WTC11 (cell line): ENCODE measurements at regions not wholly inside any gene's neighbourhood (a gene's known extent, or its start where the extent isn't known, plus 50 kb on each side); places are given as distances from the start of the nearest gene placed in this dataset.

Experiments
- ATAC-seq: fragments of 200-7000 bp; cut with Tn5 transposase; 2 replicates; pipeline ENCODE4 v1.10.0; 2021; ENCODE audit warnings: mild to moderate bottlenecking, moderate library complexity
- CTCF ChIA-PET: fragments of 300-600 bp; sonication (Branson Sonifier 250); formaldehyde crosslinking; loops from one replicate; lab custom pipeline; 2021; ENCODE audit warnings: antibody characterized with exemption; lab: Charles Lee
- POLR2A ChIA-PET: fragments of 350-600 bp; sonication (Branson Sonifier 250); formaldehyde crosslinking; loops from one replicate; lab custom pipeline; 2021; ENCODE audit warnings: antibody characterized with exemption; lab: Charles Lee
- DNase-seq: peaks from one replicate; pipeline ENCODE4 v3.0.0; 2021; ENCODE audit warnings: low spot score
- H3K27ac Mint-ChIP-seq: 2 replicates; pipeline ENCODE4 v1.8.0; 2021; ENCODE audit warnings: mixed read lengths
- H3K27me3 Mint-ChIP-seq: 2 replicates; pipeline ENCODE4 v1.8.0; 2021; ENCODE audit warnings: low read depth, mild to moderate bottlenecking, moderate library complexity, mixed read lengths
- H3K36me3 Mint-ChIP-seq: 2 replicates; pipeline ENCODE4 v1.8.0; 2021; ENCODE audit warnings: mixed read lengths
- H3K4me1 Mint-ChIP-seq: 2 replicates; pipeline ENCODE4 v1.8.0; 2022; ENCODE audit warnings: mixed read lengths
- H3K4me3 Mint-ChIP-seq: 2 replicates; pipeline ENCODE4 v1.8.0; 2021; ENCODE audit warnings: mild to moderate bottlenecking, moderate library complexity, mixed read lengths
- H3K9me3 Mint-ChIP-seq: 2 replicates; pipeline ENCODE4 v1.8.0; 2021; ENCODE audit warnings: mixed read lengths
- EMX1 ChIP-seq: fragments of 250-450 bp; sonication (Bioruptor Pico); IDR thresholded peaks from 2 replicates; pipeline ENCODE4 v1.8.0; 2021; ENCODE audit warnings: mild to moderate bottlenecking
- FOXP1 ChIP-seq: sonication (generic); formaldehyde crosslinking; IDR thresholded peaks from 2 replicates; pipeline ENCODE4 v1.8.0; 2022; ENCODE audit warnings: missing genetic modification reagents, mild to moderate bottlenecking, moderate library complexity, borderline replicate concordance
- HMGA2 ChIP-seq: fragments of 250-450 bp; sonication (Bioruptor Pico); IDR thresholded peaks from 2 replicates; pipeline ENCODE4 v1.4.0; 2021; ENCODE audit warnings: mild to moderate bottlenecking, moderate library complexity
- JAZF1 ChIP-seq: fragments of 250-450 bp; sonication (Bioruptor Pico); IDR thresholded peaks from 2 replicates; pipeline ENCODE4 v1.9.0; 2021; ENCODE audit warnings: moderate library complexity, mild to moderate bottlenecking, inconsistent platforms
- NFATC4 ChIP-seq: fragments of 250-450 bp; sonication (Bioruptor Pico); IDR thresholded peaks from 2 replicates; pipeline ENCODE4 v1.9.0; 2021; ENCODE audit warnings: mild to moderate bottlenecking
- NR2C2 ChIP-seq: sonication (generic); formaldehyde crosslinking; IDR thresholded peaks from 2 replicates; pipeline ENCODE4 v1.8.0; 2022; ENCODE audit warnings: mild to moderate bottlenecking, missing genetic modification reagents
- SP1 ChIP-seq: sonication (generic); formaldehyde crosslinking; conservative IDR thresholded peaks from 2 replicates; pipeline ENCODE4 v1.8.1; 2022; ENCODE audit warnings: missing genetic modification reagents
- ZBTB21 ChIP-seq: sonication (generic); formaldehyde crosslinking; IDR thresholded peaks from 2 replicates; pipeline ENCODE4 v1.8.1; 2023; ENCODE audit warnings: mild to moderate bottlenecking, missing genetic modification reagents, borderline replicate concordance
- ZNF219 ChIP-seq: sonication (generic); formaldehyde crosslinking; IDR thresholded peaks from 2 replicates; pipeline ENCODE4 v1.8.0; 2023; ENCODE audit warnings: missing genetic modification reagents, mild to moderate bottlenecking, borderline replicate concordance
- ZNF232 ChIP-seq: sonication (generic); formaldehyde crosslinking; IDR thresholded peaks from 2 replicates; pipeline ENCODE4 v1.8.0; 2022; ENCODE audit warnings: mild to moderate bottlenecking, missing genetic modification reagents
- ZNF396 ChIP-seq: fragments of 250-450 bp; sonication (Bioruptor Pico); IDR thresholded peaks from 2 replicates; pipeline ENCODE4 v1.8.0; 2021; ENCODE audit warnings: mild to moderate bottlenecking, moderate library complexity, borderline replicate concordance
- ZNF671 ChIP-seq: fragments of 250-450 bp; sonication (Bioruptor Pico); IDR thresholded peaks from 2 replicates; pipeline ENCODE4 v1.8.0; 2021; ENCODE audit warnings: mild to moderate bottlenecking
- TF ChIP-seq, protein P1 (sequence below): sonication (generic); formaldehyde crosslinking; conservative IDR thresholded peaks from 2 replicates; pipeline ENCODE4 v1.8.1; 2023; ENCODE audit warnings: mild to moderate bottlenecking, low read depth, missing genetic modification reagents, moderate library complexity
- TF ChIP-seq, protein P2 (sequence below): sonication (generic); formaldehyde crosslinking; IDR thresholded peaks from 2 replicates; pipeline ENCODE4 v1.8.1; 2023; ENCODE audit warnings: mild to moderate bottlenecking, missing genetic modification reagents, borderline replicate concordance
- TF ChIP-seq, protein P3 (sequence below): fragments of 250-450 bp; sonication (Bioruptor Pico); IDR thresholded peaks from 2 replicates; pipeline ENCODE4 v1.9.0; 2021; ENCODE audit warnings: mild to moderate bottlenecking, borderline replicate concordance
- TF ChIP-seq, protein P4 (sequence below): fragments of 250-450 bp; sonication (Bioruptor Pico); IDR thresholded peaks from 2 replicates; pipeline ENCODE4 v1.9.0; 2021; ENCODE audit warnings: moderate library complexity, mild to moderate bottlenecking, inconsistent platforms, borderline replicate concordance
- TF ChIP-seq, protein P5 (sequence below): fragments of 250-450 bp; sonication (Bioruptor Pico); IDR thresholded peaks from 2 replicates; pipeline ENCODE4 v1.8.0; 2021; ENCODE audit warnings: mild to moderate bottlenecking
- TF ChIP-seq, protein P6 (sequence below): sonication (generic); formaldehyde crosslinking; IDR thresholded peaks from 2 replicates; pipeline ENCODE4 v1.8.1; 2023; ENCODE audit warnings: mild to moderate bottlenecking, missing genetic modification reagents, moderate library complexity
- TF ChIP-seq, protein P7 (sequence below): sonication (generic); formaldehyde crosslinking; IDR thresholded peaks from 2 replicates; pipeline ENCODE4 v1.8.1; 2022; ENCODE audit warnings: mild to moderate bottlenecking, moderate library complexity, missing genetic modification reagents

DNA sequence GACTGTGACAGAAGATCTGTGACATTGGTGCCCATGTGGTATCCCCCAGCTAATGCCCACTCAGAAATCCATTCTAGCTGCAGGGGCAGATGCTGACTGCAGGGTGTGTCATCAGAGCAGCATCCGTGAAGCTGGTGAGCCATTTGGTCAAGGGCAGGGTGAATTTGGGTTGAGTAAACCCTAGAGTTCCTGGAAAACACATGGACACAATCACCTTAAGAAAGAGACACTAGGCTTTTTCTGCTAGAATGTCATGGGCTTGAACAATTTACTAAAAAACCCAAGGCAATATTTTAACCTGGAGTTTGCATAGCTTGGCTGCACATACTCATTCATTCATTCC lies 100.0 kb downstream of the ADAMTS15 start:
- Mint-ChIP-seq H3K27ac (no peak overlapping the region), H3K27me3 (peaks cover 2% of the 10 kb centered on the region; the same call in 1 of the 2 replicates), H3K4me3 (no peak overlapping the region), H3K4me1 (no peaks in the 10 kb centered on the region)
- ATAC-seq (no peak), DNase-seq (no peak)
- POLR2A ChIA-PET: no interaction called here
- CTCF ChIA-PET: interaction anchor here (0.8 kb wide), 1 partner anchor 113 kb away, joined by 3 read pairs; no protein-coding TSS in a partner anchor
- TF ChIP-seq ZBTB21 (CRISPR knock-in tag) (no peak), SP1 (CRISPR knock-in tag) (no peak), ZNF396 (no peak), EMX1 (CRISPR knock-in tag) (no peak), ZNF671 (CRISPR knock-in tag) (no peak), JAZF1 (CRISPR knock-in tag) (no peak), NR2C2 (CRISPR knock-in tag) (no peak), ZNF232 (no peak), NFATC4 (CRISPR knock-in tag) (no peak), HMGA2 (CRISPR knock-in tag) (no peak)
- TF ChIP-seq, protein P1, sequence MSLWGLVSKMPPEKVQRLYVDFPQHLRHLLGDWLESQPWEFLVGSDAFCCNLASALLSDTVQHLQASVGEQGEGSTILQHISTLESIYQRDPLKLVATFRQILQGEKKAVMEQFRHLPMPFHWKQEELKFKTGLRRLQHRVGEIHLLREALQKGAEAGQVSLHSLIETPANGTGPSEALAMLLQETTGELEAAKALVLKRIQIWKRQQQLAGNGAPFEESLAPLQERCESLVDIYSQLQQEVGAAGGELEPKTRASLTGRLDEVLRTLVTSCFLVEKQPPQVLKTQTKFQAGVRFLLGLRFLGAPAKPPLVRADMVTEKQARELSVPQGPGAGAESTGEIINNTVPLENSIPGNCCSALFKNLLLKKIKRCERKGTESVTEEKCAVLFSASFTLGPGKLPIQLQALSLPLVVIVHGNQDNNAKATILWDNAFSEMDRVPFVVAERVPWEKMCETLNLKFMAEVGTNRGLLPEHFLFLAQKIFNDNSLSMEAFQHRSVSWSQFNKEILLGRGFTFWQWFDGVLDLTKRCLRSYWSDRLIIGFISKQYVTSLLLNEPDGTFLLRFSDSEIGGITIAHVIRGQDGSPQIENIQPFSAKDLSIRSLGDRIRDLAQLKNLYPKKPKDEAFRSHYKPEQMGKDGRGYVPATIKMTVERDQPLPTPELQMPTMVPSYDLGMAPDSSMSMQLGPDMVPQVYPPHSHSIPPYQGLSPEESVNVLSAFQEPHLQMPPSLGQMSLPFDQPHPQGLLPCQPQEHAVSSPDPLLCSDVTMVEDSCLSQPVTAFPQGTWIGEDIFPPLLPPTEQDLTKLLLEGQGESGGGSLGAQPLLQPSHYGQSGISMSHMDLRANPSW (CRISPR knock-in tag): no peak
- TF ChIP-seq, protein P2, sequence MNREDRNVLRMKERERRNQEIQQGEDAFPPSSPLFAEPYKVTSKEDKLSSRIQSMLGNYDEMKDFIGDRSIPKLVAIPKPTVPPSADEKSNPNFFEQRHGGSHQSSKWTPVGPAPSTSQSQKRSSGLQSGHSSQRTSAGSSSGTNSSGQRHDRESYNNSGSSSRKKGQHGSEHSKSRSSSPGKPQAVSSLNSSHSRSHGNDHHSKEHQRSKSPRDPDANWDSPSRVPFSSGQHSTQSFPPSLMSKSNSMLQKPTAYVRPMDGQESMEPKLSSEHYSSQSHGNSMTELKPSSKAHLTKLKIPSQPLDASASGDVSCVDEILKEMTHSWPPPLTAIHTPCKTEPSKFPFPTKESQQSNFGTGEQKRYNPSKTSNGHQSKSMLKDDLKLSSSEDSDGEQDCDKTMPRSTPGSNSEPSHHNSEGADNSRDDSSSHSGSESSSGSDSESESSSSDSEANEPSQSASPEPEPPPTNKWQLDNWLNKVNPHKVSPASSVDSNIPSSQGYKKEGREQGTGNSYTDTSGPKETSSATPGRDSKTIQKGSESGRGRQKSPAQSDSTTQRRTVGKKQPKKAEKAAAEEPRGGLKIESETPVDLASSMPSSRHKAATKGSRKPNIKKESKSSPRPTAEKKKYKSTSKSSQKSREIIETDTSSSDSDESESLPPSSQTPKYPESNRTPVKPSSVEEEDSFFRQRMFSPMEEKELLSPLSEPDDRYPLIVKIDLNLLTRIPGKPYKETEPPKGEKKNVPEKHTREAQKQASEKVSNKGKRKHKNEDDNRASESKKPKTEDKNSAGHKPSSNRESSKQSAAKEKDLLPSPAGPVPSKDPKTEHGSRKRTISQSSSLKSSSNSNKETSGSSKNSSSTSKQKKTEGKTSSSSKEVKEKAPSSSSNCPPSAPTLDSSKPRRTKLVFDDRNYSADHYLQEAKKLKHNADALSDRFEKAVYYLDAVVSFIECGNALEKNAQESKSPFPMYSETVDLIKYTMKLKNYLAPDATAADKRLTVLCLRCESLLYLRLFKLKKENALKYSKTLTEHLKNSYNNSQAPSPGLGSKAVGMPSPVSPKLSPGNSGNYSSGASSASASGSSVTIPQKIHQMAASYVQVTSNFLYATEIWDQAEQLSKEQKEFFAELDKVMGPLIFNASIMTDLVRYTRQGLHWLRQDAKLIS (CRISPR knock-in tag): no peak
- TF ChIP-seq, protein P3, sequence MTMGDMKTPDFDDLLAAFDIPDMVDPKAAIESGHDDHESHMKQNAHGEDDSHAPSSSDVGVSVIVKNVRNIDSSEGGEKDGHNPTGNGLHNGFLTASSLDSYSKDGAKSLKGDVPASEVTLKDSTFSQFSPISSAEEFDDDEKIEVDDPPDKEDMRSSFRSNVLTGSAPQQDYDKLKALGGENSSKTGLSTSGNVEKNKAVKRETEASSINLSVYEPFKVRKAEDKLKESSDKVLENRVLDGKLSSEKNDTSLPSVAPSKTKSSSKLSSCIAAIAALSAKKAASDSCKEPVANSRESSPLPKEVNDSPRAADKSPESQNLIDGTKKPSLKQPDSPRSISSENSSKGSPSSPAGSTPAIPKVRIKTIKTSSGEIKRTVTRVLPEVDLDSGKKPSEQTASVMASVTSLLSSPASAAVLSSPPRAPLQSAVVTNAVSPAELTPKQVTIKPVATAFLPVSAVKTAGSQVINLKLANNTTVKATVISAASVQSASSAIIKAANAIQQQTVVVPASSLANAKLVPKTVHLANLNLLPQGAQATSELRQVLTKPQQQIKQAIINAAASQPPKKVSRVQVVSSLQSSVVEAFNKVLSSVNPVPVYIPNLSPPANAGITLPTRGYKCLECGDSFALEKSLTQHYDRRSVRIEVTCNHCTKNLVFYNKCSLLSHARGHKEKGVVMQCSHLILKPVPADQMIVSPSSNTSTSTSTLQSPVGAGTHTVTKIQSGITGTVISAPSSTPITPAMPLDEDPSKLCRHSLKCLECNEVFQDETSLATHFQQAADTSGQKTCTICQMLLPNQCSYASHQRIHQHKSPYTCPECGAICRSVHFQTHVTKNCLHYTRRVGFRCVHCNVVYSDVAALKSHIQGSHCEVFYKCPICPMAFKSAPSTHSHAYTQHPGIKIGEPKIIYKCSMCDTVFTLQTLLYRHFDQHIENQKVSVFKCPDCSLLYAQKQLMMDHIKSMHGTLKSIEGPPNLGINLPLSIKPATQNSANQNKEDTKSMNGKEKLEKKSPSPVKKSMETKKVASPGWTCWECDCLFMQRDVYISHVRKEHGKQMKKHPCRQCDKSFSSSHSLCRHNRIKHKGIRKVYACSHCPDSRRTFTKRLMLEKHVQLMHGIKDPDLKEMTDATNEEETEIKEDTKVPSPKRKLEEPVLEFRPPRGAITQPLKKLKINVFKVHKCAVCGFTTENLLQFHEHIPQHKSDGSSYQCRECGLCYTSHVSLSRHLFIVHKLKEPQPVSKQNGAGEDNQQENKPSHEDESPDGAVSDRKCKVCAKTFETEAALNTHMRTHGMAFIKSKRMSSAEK (CRISPR knock-in tag): no peak
- TF ChIP-seq, all 79 proteins: peak for 0
- no peaks in the 10 kb centered on the region for H3K36me3 Mint-ChIP-seq
- peaks cover under 1% of the 10 kb centered on the region; the same call in 1 of the 2 replicates for H3K9me3 Mint-ChIP-seq

DNA sequence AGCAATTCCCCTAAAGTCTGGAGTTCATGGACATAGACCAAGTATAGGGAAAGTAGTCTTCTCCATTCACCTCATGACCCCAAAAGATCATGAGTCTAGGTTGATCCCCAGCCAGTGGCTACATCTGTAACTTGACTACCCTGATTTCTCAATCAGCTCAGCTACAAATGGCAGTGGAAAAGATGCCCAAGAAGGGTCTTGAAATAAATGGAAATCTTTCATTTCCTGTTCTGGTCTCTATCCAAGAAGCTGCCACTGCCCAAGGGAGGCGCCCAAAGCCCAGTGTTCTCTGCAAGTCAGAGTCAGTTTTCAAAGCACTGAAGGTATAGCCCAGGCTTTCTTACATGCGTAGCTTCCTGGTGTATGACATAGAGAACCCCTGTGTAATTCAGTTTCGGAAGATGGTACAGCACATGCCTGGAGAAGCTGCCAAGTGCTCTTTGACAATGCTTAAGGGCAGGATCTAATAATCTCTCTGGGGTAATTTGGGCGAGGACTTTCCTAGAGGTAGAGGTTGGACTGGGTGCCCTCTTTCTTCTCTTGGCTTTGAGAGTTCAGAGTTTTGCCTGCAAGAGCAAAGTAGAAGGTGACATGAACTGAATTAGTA lies 101.1 kb downstream of the ADAMTS15 start:
- ChIA-PET CTCF (interaction anchor here (0.8 to 1.1 kb wide), 3 partner anchors 14 to 278 kb away, joined by 3 to 6 read pairs (median 4); no protein-coding TSS in a partner anchor), POLR2A (no interaction called here)
- H3K36me3 Mint-ChIP-seq: no peaks in the 10 kb centered on the region
- H3K9me3 Mint-ChIP-seq: no peaks in the 10 kb centered on the region
- ATAC-seq (peak; percentile 39; the same call in 1 of the 2 replicates), DNase-seq (no peak)
- H3K27ac Mint-ChIP-seq: no peak overlapping the region
- no peak overlapping the region for H3K4me3 Mint-ChIP-seq
- peaks cover 2% of the 10 kb centered on the region; the same call in 1 of the 2 replicates for H3K27me3 Mint-ChIP-seq
- TF ChIP-seq, protein P4, sequence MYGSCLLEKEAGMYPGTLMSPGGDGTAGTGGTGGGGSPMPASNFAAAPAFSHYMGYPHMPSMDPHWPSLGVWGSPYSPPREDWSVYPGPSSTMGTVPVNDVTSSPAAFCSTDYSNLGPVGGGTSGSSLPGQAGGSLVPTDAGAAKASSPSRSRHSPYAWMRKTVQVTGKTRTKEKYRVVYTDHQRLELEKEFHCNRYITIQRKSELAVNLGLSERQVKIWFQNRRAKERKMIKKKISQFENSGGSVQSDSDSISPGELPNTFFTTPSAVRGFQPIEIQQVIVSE: no peak
- TF ChIP-seq ZNF219 (CRISPR knock-in tag): no peak
- no peak for TF ChIP-seq FOXP1 (CRISPR knock-in tag)
- TF ChIP-seq, protein P5, sequence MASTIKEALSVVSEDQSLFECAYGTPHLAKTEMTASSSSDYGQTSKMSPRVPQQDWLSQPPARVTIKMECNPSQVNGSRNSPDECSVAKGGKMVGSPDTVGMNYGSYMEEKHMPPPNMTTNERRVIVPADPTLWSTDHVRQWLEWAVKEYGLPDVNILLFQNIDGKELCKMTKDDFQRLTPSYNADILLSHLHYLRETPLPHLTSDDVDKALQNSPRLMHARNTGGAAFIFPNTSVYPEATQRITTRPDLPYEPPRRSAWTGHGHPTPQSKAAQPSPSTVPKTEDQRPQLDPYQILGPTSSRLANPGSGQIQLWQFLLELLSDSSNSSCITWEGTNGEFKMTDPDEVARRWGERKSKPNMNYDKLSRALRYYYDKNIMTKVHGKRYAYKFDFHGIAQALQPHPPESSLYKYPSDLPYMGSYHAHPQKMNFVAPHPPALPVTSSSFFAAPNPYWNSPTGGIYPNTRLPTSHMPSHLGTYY (CRISPR knock-in tag): no peak
- TF ChIP-seq, protein P6, sequence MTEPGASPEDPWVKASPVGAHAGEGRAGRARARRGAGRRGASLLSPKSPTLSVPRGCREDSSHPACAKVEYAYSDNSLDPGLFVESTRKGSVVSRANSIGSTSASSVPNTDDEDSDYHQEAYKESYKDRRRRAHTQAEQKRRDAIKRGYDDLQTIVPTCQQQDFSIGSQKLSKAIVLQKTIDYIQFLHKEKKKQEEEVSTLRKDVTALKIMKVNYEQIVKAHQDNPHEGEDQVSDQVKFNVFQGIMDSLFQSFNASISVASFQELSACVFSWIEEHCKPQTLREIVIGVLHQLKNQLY: no peak
- no peak for TF ChIP-seq HMGA2 (CRISPR knock-in tag)
- no peak for TF ChIP-seq NFATC4 (CRISPR knock-in tag)
- TF ChIP-seq, protein P7, sequence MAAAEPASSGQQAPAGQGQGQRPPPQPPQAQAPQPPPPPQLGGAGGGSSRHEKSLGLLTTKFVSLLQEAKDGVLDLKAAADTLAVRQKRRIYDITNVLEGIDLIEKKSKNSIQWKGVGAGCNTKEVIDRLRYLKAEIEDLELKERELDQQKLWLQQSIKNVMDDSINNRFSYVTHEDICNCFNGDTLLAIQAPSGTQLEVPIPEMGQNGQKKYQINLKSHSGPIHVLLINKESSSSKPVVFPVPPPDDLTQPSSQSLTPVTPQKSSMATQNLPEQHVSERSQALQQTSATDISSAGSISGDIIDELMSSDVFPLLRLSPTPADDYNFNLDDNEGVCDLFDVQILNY (CRISPR knock-in tag): no peak
- H3K4me1 Mint-ChIP-seq: peaks cover 3% of the 10 kb centered on the region
